Heart right ventricle (tissue), 16 donors: ENCODE measurements at regions not wholly inside any gene's neighbourhood (a gene's known extent, or its start where the extent isn't known, plus 50 kb on each side); places are given as distances from the start of the nearest gene placed in this dataset.

Source experiments
- ATAC-seq, 8 donors: fragments of 200-7000 bp; cut with Tn5 transposase; one replicate each; pipeline ENCODE4 v1.9.1; 2020; ENCODE audit warnings: mild to moderate bottlenecking in 8 of 8, moderate library complexity in 8 of 8, moderate number of reproducible peaks in 1 of 8
- DNase-seq, 2 donors: peaks; one replicate each; pipeline ENCODE4 v3.0.0-alpha.2; 2020
- H3K27ac ChIP-seq, 10 donors: fragments of 200-600 bp; sonication (generic) in 2 of 10; one replicate each; pipeline versions ENCODE4 v1.5.0 to v1.8.0; 2020 to 2022; ENCODE audit warnings: mild to moderate bottlenecking in 3 of 10
- H3K27me3 ChIP-seq, 7 donors: fragments of 200-600 bp; one replicate each; pipeline ENCODE4 v1.8.0; 2021 to 2022; ENCODE audit warnings: mild to moderate bottlenecking in 2 of 7
- H3K36me3 ChIP-seq, 9 donors: fragments of 200-600 bp; sonication (generic) in 1 of 9; one replicate each; pipeline versions ENCODE4 v1.5.0 to v1.8.0; 2020 to 2022; ENCODE audit warnings: mild to moderate bottlenecking in 2 of 9
- H3K4me1 ChIP-seq, 9 donors: fragments of 200-600 bp; sonication (generic) in 1 of 9; one replicate each; pipeline versions ENCODE4 v1.5.0 to v1.8.0; 2020 to 2022; ENCODE audit warnings: mild to moderate bottlenecking in 4 of 9
- H3K4me3 ChIP-seq, 10 donors: fragments of 200-600 bp; sonication (generic) in 2 of 10; one replicate each; pipeline versions ENCODE4 v1.5.0 to v1.8.0; 2020 to 2022; ENCODE audit warnings: mild to moderate bottlenecking in 7 of 10, moderate library complexity in 2 of 10
- H3K9me3 ChIP-seq, 11 donors: fragments of 200-600 bp in 10 of 11; sonication (generic) in 2 of 11; one replicate each; pipeline versions ENCODE4 v1.5.0 to v1.8.0; 2013 to 2022; ENCODE audit warnings: mild to moderate bottlenecking in 2 of 11, control low read depth in 1 of 11, moderate library complexity in 1 of 11
- CTCF ChIP-seq, 9 donors: fragments of 200-600 bp; sonication (generic) in 2 of 9; IDR thresholded peaks; one replicate each; pipeline versions ENCODE4 v1.5.0 to v1.8.0; 2021 to 2022; ENCODE audit warnings: antibody characterized with exemption in 9 of 9, mild to moderate bottlenecking in 5 of 9, moderate library complexity in 1 of 9
- WGBS, 2 donors: extraction: QIAGEN DNeasy Blood & Tissue Kit; methylation state at CpG; one replicate each; pipeline ENCODE4 v1.1.7; 2013; ENCODE audit warnings: inconsistent platforms in 1 of 2; 5-methylcytosine and 5-hydroxymethylcytosine counted together
- intact Hi-C, 10 donors: fragments of 100-400 bp; cut with DNase I; formaldehyde crosslinking; loops; one replicate each; pipeline versions ENCODE4 v1.11.1 to v1.14.2; 2022
- donor health status: Arrhythmogenic right ventricular cardiomyopathy.
- donor health status: ischemic (EF 13 %, LVEDD 7.1; RV severe dilation, severe dysfunction).
- donor health status: healthy with polysubstance abuse.
- donor health status: DM: no; HTN: yes; CAD: no.
- donor health status: DM: no; HTN: no; CAD: no.
- donor health status: ischemic (EF 25% LVEDD 6.9; RV normal size, moderate dysfunction).
- donor health status: ischemic (EF 25% LVEDD 5.7; RV mildly dilated, moderate dysfunction).
- donor health status: healthy.
- donor health status: DM: yes; HTN: yes; CAD: no.
- donor health status: Ischemic cardiomyopathy.
- donor health status: ischemic (EF 35%, LVEDD 5.7; RV mildly dilated, moderate dysfunction).
- donor health status: nonischemic (EF 11% LVEDD 7.7; RV severe dilation, severe dysfunction).
- donor health status: DM: yes; HTN: yes; CAD: no.
- donor health status: PGD.
- donor health status: ischemic (EF 29% LVEDD 5.4; RV normal size, mild dysfunction).
- donor health status: nonischemic (EF 23%, LVEDD 6.1; RV moderate dilation, normal function).

GRCh38 chr15:99454107-99454809, 111.5 kb upstream of the MEF2A start:
- DNase-seq = peak in 1 of 2 donors; percentile 8
- intact Hi-C loops = loop anchor here in 5 of 10 donors (2.0 to 5.0 kb wide), 6 partner anchors 21 to 113 kb away; partner anchors contain the start of gene MEF2A (in 3 of the 5)
- Histone ChIP-seq H3K4me3 (no peak overlapping the region), H3K4me1 (peaks cover 46 to 77% (median 65%) of the 10 kb centered on the region in 9 donors), H3K27ac (peak overlapping the region; percentile 84 to 99 (median 94)), H3K27me3 (no peaks in the 10 kb centered on the region), H3K36me3 (no peaks in the 10 kb centered on the region), H3K9me3 (peaks cover 0 to 6% (median 0%) of the 10 kb centered on the region in 11 donors)
- 76 to 77% methylated on average over 6 of the region's 6 CpGs for WGBS, 2 donors
- TF ChIP-seq CTCF (IDR thresholded peaks at IDR 0.05) = no peak
- ATAC-seq = peak in 1 of 8 donors; percentile 9

GRCh38 chr15:99454941-99455788, 110.6 kb upstream of the MEF2A start:
- Histone ChIP-seq H3K36me3 (no peaks in the 10 kb centered on the region), H3K9me3 (peaks cover 0 to 6% (median 0%) of the 10 kb centered on the region in 11 donors), H3K4me1 (peaks cover 43 to 68% (median 61%) of the 10 kb centered on the region in 9 donors), H3K27me3 (no peaks in the 10 kb centered on the region), H3K4me3 (peak overlapping the region in 1 of 10 donors; percentile 8), H3K27ac (peak overlapping the region; percentile 84 to 99 (median 94))
- DNase-seq = peak; percentile 89 to 94
- intact Hi-C loops = loop anchor here in 5 of 10 donors (1.0 to 5.0 kb wide), 8 partner anchors 20 to 112 kb away; partner anchors contain the start of gene MEF2A (in 4 of the 5)
- TF ChIP-seq CTCF (IDR thresholded peaks at IDR 0.05) = no peak
- ATAC-seq = peak; percentile 85 to 96 (median 93)
- WGBS, 2 donors = 14 to 18% methylated on average over 19 of the region's 19 CpGs

- H3K27me3 ChIP-seq = no peaks in the 10 kb centered on the region
- DNase-seq = peak in 1 of 2 donors; percentile 10
- H3K9me3 ChIP-seq = peaks cover 0 to 8% (median 0%) of the 10 kb centered on the region in 11 donors
- no peak for ATAC-seq
- no peaks in the 10 kb centered on the region for H3K36me3 ChIP-seq
- no peak overlapping the region for H3K4me3 ChIP-seq
- intact Hi-C loops = loop anchor here in 3 of 10 donors (1.0 to 5.0 kb wide), 6 partner anchors 19 to 112 kb away; partner anchors contain the start of gene MEF2A (in 1 of the 3)
- no peak for TF ChIP-seq CTCF (IDR thresholded peaks at IDR 0.05)
- H3K27ac ChIP-seq = peak overlapping the region; percentile 84 to 99 (median 94)
- H3K4me1 ChIP-seq = peaks cover 38 to 62% (median 55%) of the 10 kb centered on the region in 9 donors
Measured at GRCh38 chr15:99455789-99456160, 110.0 kb upstream of the MEF2A start.

- 89% methylated on average over 2 of the region's 2 CpGs for WGBS, 2 donors
- Histone ChIP-seq H3K27me3 (no peaks in the 10 kb centered on the region), H3K36me3 (no peaks in the 10 kb centered on the region), H3K9me3 (peaks cover 0 to 51% (median 27%) of the 10 kb centered on the region in 11 donors), H3K4me3 (no peak overlapping the region), H3K27ac (no peak overlapping the region), H3K4me1 (peaks cover 0 to 10% (median 0%) of the 10 kb centered on the region in 9 donors)
- no peak for TF ChIP-seq CTCF (IDR thresholded peaks at IDR 0.05)
- intact Hi-C loops = no loop called here
- DNase-seq (no peak), ATAC-seq (no peak)
Measured at GRCh38 chr15:99464137-99464536, 101.6 kb upstream of the MEF2A start.
